ENCODE measurements at regions not wholly inside any gene's neighbourhood (a gene's known extent, or its start where the extent isn't known, plus 50 kb on each side); places are given as distances from the start of the nearest gene placed in this dataset.

- FAIRE-seq (no peak), DNase-seq (ENCODE audit: low read depth, low spot score) (no peak)
- TF ChIP-seq EZH2 (IDR thresholded peaks at IDR 0.05; ENCODE audit: low read length) (no peak), CTCF (optimal IDR thresholded peaks at IDR 0.05 in 1 of 3, IDR thresholded peaks at IDR 0.05 in 1 of 3, conservative IDR thresholded peaks at IDR 0.05 in 1 of 3; ENCODE audit: extremely low read depth in 1 of 3, insufficient read depth in 2 of 3, low read length in 3 of 3) (no peak)
- H3K4me3 ChIP-seq (ENCODE audit: control insufficient read depth in 2 of 3, extremely low read depth in 1 of 3, insufficient read depth in 2 of 3, low read depth in 1 of 3, low read length in 3 of 3): no peak overlapping the region
- no peak overlapping the region for H3K4me2 ChIP-seq (ENCODE audit: control insufficient read depth, extremely low read depth, insufficient read depth, low read depth, low read length)
- no peaks in the 10 kb centered on the region for H3K79me2 ChIP-seq (ENCODE audit: control insufficient read depth, insufficient read depth, low read length)
- peaks cover 14% of the 10 kb centered on the region for H3K27me3 ChIP-seq (ENCODE audit: control insufficient read depth, extremely low read depth, insufficient read depth, low read length)
- no peaks in the 10 kb centered on the region for H4K20me1 ChIP-seq (ENCODE audit: control insufficient read depth, extremely low read depth, insufficient read depth, low read length)
- H2AFZ ChIP-seq (ENCODE audit: control insufficient read depth, low read length): no peak overlapping the region
- H3K4me1 ChIP-seq (ENCODE audit: control insufficient read depth, extremely low read depth, insufficient read depth, low read length): peaks cover 18% of the 10 kb centered on the region
- no peaks in the 10 kb centered on the region for H3K9me1 ChIP-seq (ENCODE audit: control insufficient read depth, extremely low read depth, insufficient read depth, low read length)
- dilution Hi-C loops (cut with MboI; ENCODE audit: extremely low pct_ligation_motif_present, low sequenced_read_pairs): no loop called here
- no peak overlapping the region for H3K27ac ChIP-seq (ENCODE audit: control insufficient read depth, insufficient read depth, low read length)
- H3K36me3 ChIP-seq (ENCODE audit: control insufficient read depth in 2 of 2, extremely low read depth in 1 of 2, insufficient read depth in 2 of 2, low read length in 2 of 2): no peaks in the 10 kb centered on the region
- H3K9ac ChIP-seq (ENCODE audit: control insufficient read depth, extremely low read depth, insufficient read depth, low read length): no peak overlapping the region
- no peaks in the 10 kb centered on the region for H3K9me3 ChIP-seq (ENCODE audit: control insufficient read depth, low read depth, low read length)
These were observed 468.1 kb downstream of the PTPRU start for GRCh38 chr1:29704430-29704829.

GRCh38 chr1:29703596-29704370 lies 467.5 kb downstream of the PTPRU start:
- H3K27me3 ChIP-seq (ENCODE audit: control insufficient read depth, extremely low read depth, insufficient read depth, low read length): peaks cover 14% of the 10 kb centered on the region
- H3K36me3 ChIP-seq (ENCODE audit: control insufficient read depth in 2 of 2, extremely low read depth in 1 of 2, insufficient read depth in 2 of 2, low read length in 2 of 2): no peaks in the 10 kb centered on the region
- H4K20me1 ChIP-seq (ENCODE audit: control insufficient read depth, extremely low read depth, insufficient read depth, low read length): no peaks in the 10 kb centered on the region
- H3K4me3 ChIP-seq (ENCODE audit: control insufficient read depth in 2 of 3, extremely low read depth in 1 of 3, insufficient read depth in 2 of 3, low read depth in 1 of 3, low read length in 3 of 3): no peak overlapping the region
- DNase-seq (ENCODE audit: low read depth, low spot score) (no peak), FAIRE-seq (peak; percentile 75)
- no peak overlapping the region for H2AFZ ChIP-seq (ENCODE audit: control insufficient read depth, low read length)
- H3K9me3 ChIP-seq (ENCODE audit: control insufficient read depth, low read depth, low read length): no peaks in the 10 kb centered on the region
- H3K9ac ChIP-seq (ENCODE audit: control insufficient read depth, extremely low read depth, insufficient read depth, low read length): no peak overlapping the region
- dilution Hi-C loops (cut with MboI; ENCODE audit: extremely low pct_ligation_motif_present, low sequenced_read_pairs): no loop called here
- no peak overlapping the region for H3K4me2 ChIP-seq (ENCODE audit: control insufficient read depth, extremely low read depth, insufficient read depth, low read depth, low read length)
- no peak for TF ChIP-seq EZH2 (IDR thresholded peaks at IDR 0.05; ENCODE audit: low read length)
- TF ChIP-seq CTCF (optimal IDR thresholded peaks at IDR 0.05 in 1 of 3, IDR thresholded peaks at IDR 0.05 in 1 of 3, conservative IDR thresholded peaks at IDR 0.05 in 1 of 3; ENCODE audit: extremely low read depth in 1 of 3, insufficient read depth in 2 of 3, low read length in 3 of 3): peak; percentile 83 to 94 (median 84)
- H3K27ac ChIP-seq (ENCODE audit: control insufficient read depth, insufficient read depth, low read length): no peak overlapping the region
- no peaks in the 10 kb centered on the region for H3K79me2 ChIP-seq (ENCODE audit: control insufficient read depth, insufficient read depth, low read length)
- H3K9me1 ChIP-seq (ENCODE audit: control insufficient read depth, extremely low read depth, insufficient read depth, low read length): no peaks in the 10 kb centered on the region
- peaks cover 11% of the 10 kb centered on the region for H3K4me1 ChIP-seq (ENCODE audit: control insufficient read depth, extremely low read depth, insufficient read depth, low read length)

All from keratinocyte (primary cell).